K562 (cell line): ENCODE measurements at regions not wholly inside any gene's neighbourhood (a gene's known extent, or its start where the extent isn't known, plus 50 kb on each side); places are given as distances from the start of the nearest gene placed in this dataset.

Source experiments
- ATAC-seq: fragments of 200-7000 bp; cut with Tn5 transposase; 3 replicates; pipeline ENCODE4 v1.9.1; 2020; ENCODE audit warnings: moderate library complexity
- BruUV-seq: library from RNA; stranded (reverse); fragments of 400-500 nt; replicated peaks from 2 replicates; lab custom pipeline; 2021; lab: Mats Ljungman, UMichigan
- CTCF ChIA-PET: fragments of 300-600 bp; formaldehyde crosslinking; extraction: SDS; loops from one replicate; lab custom pipeline; 2021; ENCODE audit warnings: low intra/inter-chr PET ratio; lab: Yijun Ruan, JAX
- POLR2A ChIA-PET: fragments of 300-600, 350-650 bp; sonication (Branson Sonifier 250); formaldehyde crosslinking; extraction: SDS; loops from one replicate; lab custom pipeline; 2021; ENCODE audit warnings: antibody characterized with exemption, inconsistent platforms; lab: Yijun Ruan, JAX
- DNase-seq, 4 experiments: peaks; one replicate each; pipeline versions ENCODE4 v3.0.0 to v3.0.0-alpha.2; 2011 to 2018; ENCODE audit warnings: low spot score in 3 of 4, mixed read lengths in 3 of 4; ENCODE audit errors: extremely low read depth in 1 of 4
- FAIRE-seq: peaks from 2 replicates; lab custom pipeline; 2011; peaks lifted over from hg19 to GRCh38; lab: Jason Lieb, UNC
- H2AFZ ChIP-seq: 2 replicates; pipeline ENCODE4 v1.6.0; 2011; ENCODE audit warnings: low read depth, low read length, control low read depth, inconsistent platforms
- H3K27ac ChIP-seq: fragments of 200-600 bp; 3 replicates; pipeline ENCODE4 v1.8.0; 2011; ENCODE audit warnings: low read depth, mild to moderate bottlenecking, control low read depth, inconsistent platforms, low read length, moderate library complexity, mixed read lengths; ENCODE audit errors: extremely low read depth
- H3K27me3 ChIP-seq, 2 experiments: fragments of 300-600 bp in 1 of 2; 2 replicates in 1 of 2; 3 replicates in 1 of 2; pipeline versions ENCODE4 v1.6.0 to v1.8.0; 2011; ENCODE audit warnings: inconsistent platforms in 2 of 2, low read length in 2 of 2, mild to moderate bottlenecking in 1 of 2, mixed read lengths in 1 of 2, moderate library complexity in 1 of 2; ENCODE audit not compliant: control insufficient read depth in 2 of 2, insufficient read depth in 2 of 2
- H3K36me3 ChIP-seq: fragments of 300-600 bp; 3 replicates; pipeline ENCODE4 v1.8.0; 2011; ENCODE audit warnings: mild to moderate bottlenecking, low read length, inconsistent platforms; ENCODE audit not compliant: control insufficient read depth, insufficient read depth
- H3K4me1 ChIP-seq, 2 experiments: fragments of 200-600 bp in 1 of 2; replicated peaks in 1 of 2; 2 replicates in 1 of 2; 3 replicates in 1 of 2; pipeline versions ENCODE4 v1.5.1 to v1.8.0; 2011; ENCODE audit warnings: inconsistent platforms in 2 of 2, low read length in 2 of 2, mild to moderate bottlenecking in 1 of 2, mixed read lengths in 1 of 2, moderate library complexity in 1 of 2; ENCODE audit not compliant: control insufficient read depth in 2 of 2, insufficient read depth in 2 of 2
- H3K4me2 ChIP-seq: 2 replicates; pipeline ENCODE4 v1.6.1; 2011; ENCODE audit warnings: low read length, control low read depth, inconsistent platforms, mixed read lengths; ENCODE audit not compliant: insufficient read depth
- H3K4me3 ChIP-seq: fragments of 200-600 bp; sonication (generic), shearing (Covaris generic); 2 replicates; pipeline ENCODE4 v1.5.1; 2016; ENCODE audit warnings: control low read depth, inconsistent platforms
- H3K79me2 ChIP-seq: fragments of 200-600 bp; 3 replicates; pipeline ENCODE4 v1.8.0; 2011; ENCODE audit warnings: low read length, inconsistent platforms; ENCODE audit not compliant: control insufficient read depth, insufficient read depth
- H3K9ac ChIP-seq, 2 experiments: 2 replicates each; pipeline versions ENCODE4 v1.6.0 to v1.6.1; 2011; ENCODE audit warnings: low read depth in 2 of 2, low read length in 2 of 2, control low read depth in 1 of 2, inconsistent platforms in 1 of 2, mild to moderate bottlenecking in 1 of 2, mixed read lengths in 1 of 2; ENCODE audit not compliant: insufficient read depth in 1 of 2
- H3K9me1 ChIP-seq: one replicate; pipeline ENCODE4 v1.6.0; 2011; ENCODE audit warnings: inconsistent platforms, mild to moderate bottlenecking, low read length, moderate library complexity; ENCODE audit not compliant: control insufficient read depth, insufficient read depth
- H3K9me3 ChIP-seq: replicated peaks from 2 replicates; pipeline ENCODE4 v1.5.1; 2011; ENCODE audit warnings: low read depth, low read length, inconsistent platforms; ENCODE audit not compliant: control insufficient read depth, insufficient read depth
- H4K20me1 ChIP-seq: replicated peaks from 2 replicates; pipeline ENCODE4 v1.6.1; 2011; ENCODE audit warnings: low read length, inconsistent platforms, mixed read lengths; ENCODE audit not compliant: control insufficient read depth, insufficient read depth
- BHLHE40 ChIP-seq: IDR thresholded peaks from 2 replicates; pipeline ENCODE4 v1.6.1; 2011; ENCODE audit warnings: low read length, improper control_type of control experiment
- DDX20 ChIP-seq: fragments of 450-650 bp; IDR thresholded peaks from 2 replicates; pipeline ENCODE4 v1.6.1; 2016; ENCODE audit warnings: missing genetic modification characterization, low read depth, mild to moderate bottlenecking, missing compliant biosample characterization, moderate library complexity
- NFIC ChIP-seq: fragments of 450-650 bp; IDR thresholded peaks from 2 replicates; pipeline ENCODE4 v1.6.1; 2017; ENCODE audit warnings: mild to moderate bottlenecking, inconsistent platforms
- PTTG1 ChIP-seq: fragments of 450-650 bp; IDR thresholded peaks from 2 replicates; pipeline ENCODE4 v1.6.1; 2016; ENCODE audit warnings: low read depth, mild to moderate bottlenecking, missing genetic modification characterization, missing compliant biosample characterization
- TCF7 ChIP-seq: sonication (generic); IDR thresholded peaks from 2 replicates; pipeline ENCODE4 v1.6.1; 2016; ENCODE audit warnings: antibody characterized with exemption, borderline replicate concordance
- ZFP1 ChIP-seq: fragments of 450-650 bp; formaldehyde crosslinking; IDR thresholded peaks from 2 replicates; pipeline ENCODE4 v1.4.0; 2020; ENCODE audit warnings: mild to moderate bottlenecking, mixed read lengths
- WGBS: fragments of 100-300 bp; shearing (Covaris generic); methylation state at CpG from one replicate; pipeline ENCODE4 v1.1.6; 2016; ENCODE audit warnings: low coverage, mixed read lengths; ENCODE audit not compliant: insufficient coverage; ENCODE audit errors: missing lambda C conversion rate; 5-methylcytosine and 5-hydroxymethylcytosine counted together
- in situ Hi-C: fragments of 300-500 bp; cut with MboI; formaldehyde crosslinking; loops from 4 replicates; pipeline ENCODE4 v1.15.0; 2018; ENCODE audit warnings: inconsistent platforms, mixed read lengths
- intact Hi-C: fragments of 100-400 bp; cut with micrococcal nuclease; formaldehyde crosslinking; loops from 2 replicates; pipeline ENCODE4 v1.14.2; 2022
- TF ChIP-seq, protein P1 (sequence below), 2 experiments: IDR thresholded peaks; 2 replicates each; pipeline ENCODE4 v1.6.1; 2012; ENCODE audit warnings: improper control_type of control experiment in 2 of 2, low read depth in 2 of 2, low read length in 2 of 2, borderline replicate concordance in 1 of 2
- TF ChIP-seq, protein P2 (sequence below), 2 experiments: fragments of 450-650 bp in 1 of 2; IDR thresholded peaks; 2 replicates each; pipeline ENCODE4 v1.6.1; 2011 to 2017; ENCODE audit warnings: low read depth in 2 of 2, antibody characterized with exemption in 1 of 2, borderline replicate concordance in 1 of 2, low read length in 1 of 2, mild to moderate bottlenecking in 1 of 2, mixed read lengths in 1 of 2; ENCODE audit not compliant: control insufficient read depth in 1 of 2
- TF ChIP-seq, protein P3 (sequence below): sonication (generic); formaldehyde crosslinking; IDR thresholded peaks from 2 replicates; pipeline ENCODE4 v1.8.0; 2022; ENCODE audit warnings: missing genetic modification reagents, mild to moderate bottlenecking, borderline replicate concordance
- TF ChIP-seq, protein P4 (sequence below): fragments of 250-450 bp; sonication (Bioruptor Pico); IDR thresholded peaks from 2 replicates; pipeline ENCODE4 v1.9.0; 2021; ENCODE audit warnings: mild to moderate bottlenecking

GRCh38 chr20:39640147-39640546, 678.0 kb downstream of the DHX35 start (continued):
- TF ChIP-seq, protein P1, sequence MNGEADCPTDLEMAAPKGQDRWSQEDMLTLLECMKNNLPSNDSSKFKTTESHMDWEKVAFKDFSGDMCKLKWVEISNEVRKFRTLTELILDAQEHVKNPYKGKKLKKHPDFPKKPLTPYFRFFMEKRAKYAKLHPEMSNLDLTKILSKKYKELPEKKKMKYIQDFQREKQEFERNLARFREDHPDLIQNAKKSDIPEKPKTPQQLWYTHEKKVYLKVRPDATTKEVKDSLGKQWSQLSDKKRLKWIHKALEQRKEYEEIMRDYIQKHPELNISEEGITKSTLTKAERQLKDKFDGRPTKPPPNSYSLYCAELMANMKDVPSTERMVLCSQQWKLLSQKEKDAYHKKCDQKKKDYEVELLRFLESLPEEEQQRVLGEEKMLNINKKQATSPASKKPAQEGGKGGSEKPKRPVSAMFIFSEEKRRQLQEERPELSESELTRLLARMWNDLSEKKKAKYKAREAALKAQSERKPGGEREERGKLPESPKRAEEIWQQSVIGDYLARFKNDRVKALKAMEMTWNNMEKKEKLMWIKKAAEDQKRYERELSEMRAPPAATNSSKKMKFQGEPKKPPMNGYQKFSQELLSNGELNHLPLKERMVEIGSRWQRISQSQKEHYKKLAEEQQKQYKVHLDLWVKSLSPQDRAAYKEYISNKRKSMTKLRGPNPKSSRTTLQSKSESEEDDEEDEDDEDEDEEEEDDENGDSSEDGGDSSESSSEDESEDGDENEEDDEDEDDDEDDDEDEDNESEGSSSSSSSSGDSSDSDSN (IDR thresholded peaks at IDR 0.05; ENCODE audit: borderline replicate concordance in 1 of 2, low read depth in 2 of 2, low read length in 2 of 2), result no peak
- no peak for TF ChIP-seq PTTG1
- TF ChIP-seq, protein P2, sequence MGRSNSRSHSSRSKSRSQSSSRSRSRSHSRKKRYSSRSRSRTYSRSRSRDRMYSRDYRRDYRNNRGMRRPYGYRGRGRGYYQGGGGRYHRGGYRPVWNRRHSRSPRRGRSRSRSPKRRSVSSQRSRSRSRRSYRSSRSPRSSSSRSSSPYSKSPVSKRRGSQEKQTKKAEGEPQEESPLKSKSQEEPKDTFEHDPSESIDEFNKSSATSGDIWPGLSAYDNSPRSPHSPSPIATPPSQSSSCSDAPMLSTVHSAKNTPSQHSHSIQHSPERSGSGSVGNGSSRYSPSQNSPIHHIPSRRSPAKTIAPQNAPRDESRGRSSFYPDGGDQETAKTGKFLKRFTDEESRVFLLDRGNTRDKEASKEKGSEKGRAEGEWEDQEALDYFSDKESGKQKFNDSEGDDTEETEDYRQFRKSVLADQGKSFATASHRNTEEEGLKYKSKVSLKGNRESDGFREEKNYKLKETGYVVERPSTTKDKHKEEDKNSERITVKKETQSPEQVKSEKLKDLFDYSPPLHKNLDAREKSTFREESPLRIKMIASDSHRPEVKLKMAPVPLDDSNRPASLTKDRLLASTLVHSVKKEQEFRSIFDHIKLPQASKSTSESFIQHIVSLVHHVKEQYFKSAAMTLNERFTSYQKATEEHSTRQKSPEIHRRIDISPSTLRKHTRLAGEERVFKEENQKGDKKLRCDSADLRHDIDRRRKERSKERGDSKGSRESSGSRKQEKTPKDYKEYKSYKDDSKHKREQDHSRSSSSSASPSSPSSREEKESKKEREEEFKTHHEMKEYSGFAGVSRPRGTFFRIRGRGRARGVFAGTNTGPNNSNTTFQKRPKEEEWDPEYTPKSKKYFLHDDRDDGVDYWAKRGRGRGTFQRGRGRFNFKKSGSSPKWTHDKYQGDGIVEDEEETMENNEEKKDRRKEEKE (IDR thresholded peaks at IDR 0.05; ENCODE audit: borderline replicate concordance in 1 of 2, control insufficient read depth in 1 of 2, low read depth in 2 of 2, low read length in 1 of 2), result no peak
- TF ChIP-seq, all 486 proteins: peak for 0

DNA sequence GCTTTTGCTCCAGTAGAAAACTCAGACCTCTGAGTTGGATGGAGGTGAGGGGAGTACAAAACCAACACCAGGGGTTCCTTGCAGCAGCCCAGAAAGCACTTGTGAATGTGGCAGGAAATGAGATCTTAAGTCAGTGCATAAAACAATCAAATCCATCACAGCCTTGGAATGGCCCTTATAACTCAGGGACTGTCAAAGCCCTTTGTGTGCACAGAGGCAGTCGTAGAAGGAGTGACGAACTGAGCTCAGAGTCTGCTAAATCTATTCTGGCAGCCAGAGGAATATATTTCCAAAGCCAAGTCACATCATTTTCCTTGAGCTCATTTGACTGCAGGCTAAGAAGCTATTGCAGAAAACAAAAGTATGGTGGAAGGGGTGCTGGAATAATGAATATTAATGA, 676.6 kb downstream of the DHX35 start:
- DNase-seq (no peak), FAIRE-seq (no peak), ATAC-seq (no peak)
- Histone ChIP-seq H4K20me1 (no peaks in the 10 kb centered on the region), H3K9me3 (no peaks in the 10 kb centered on the region), H3K79me2 (no peaks in the 10 kb centered on the region), H2AFZ (no peak overlapping the region), H3K27ac (no peak overlapping the region), H3K4me3 (no peak overlapping the region), H3K9me1 (no peaks in the 10 kb centered on the region), H3K9ac (no peak overlapping the region), H3K27me3 (no peaks in the 10 kb centered on the region), H3K4me1 (no peaks in the 10 kb centered on the region), H3K4me2 (no peak overlapping the region), H3K36me3 (no peaks in the 10 kb centered on the region)
- POLR2A ChIA-PET, result interaction anchor here (0.5 kb wide), 1 partner anchor 211 kb away, joined by 3 read pairs; no protein-coding TSS in a partner anchor
- in situ Hi-C loops (no loop called here), intact Hi-C loops (no loop called here)
- BruUV-seq, result no TSS peak
- CTCF ChIA-PET, result no interaction called here
- whole genome bisulfite sequencing, result 0% methylated on average over 2 of the region's 2 CpGs
- TF ChIP-seq, protein P3, sequence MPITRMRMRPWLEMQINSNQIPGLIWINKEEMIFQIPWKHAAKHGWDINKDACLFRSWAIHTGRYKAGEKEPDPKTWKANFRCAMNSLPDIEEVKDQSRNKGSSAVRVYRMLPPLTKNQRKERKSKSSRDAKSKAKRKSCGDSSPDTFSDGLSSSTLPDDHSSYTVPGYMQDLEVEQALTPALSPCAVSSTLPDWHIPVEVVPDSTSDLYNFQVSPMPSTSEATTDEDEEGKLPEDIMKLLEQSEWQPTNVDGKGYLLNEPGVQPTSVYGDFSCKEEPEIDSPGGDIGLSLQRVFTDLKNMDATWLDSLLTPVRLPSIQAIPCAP (CRISPR knock-in tag), result no peak
- no peak for TF ChIP-seq ZFP1 (CRISPR knock-in tag)
- TF ChIP-seq BHLHE40, result no peak
- TF ChIP-seq, protein P4, sequence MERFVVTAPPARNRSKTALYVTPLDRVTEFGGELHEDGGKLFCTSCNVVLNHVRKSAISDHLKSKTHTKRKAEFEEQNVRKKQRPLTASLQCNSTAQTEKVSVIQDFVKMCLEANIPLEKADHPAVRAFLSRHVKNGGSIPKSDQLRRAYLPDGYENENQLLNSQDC (CRISPR knock-in tag), result no peak
- no peak for TF ChIP-seq NFIC
- TF ChIP-seq DDX20 (tag), result no peak
- no peak for TF ChIP-seq TCF7
- TF ChIP-seq, protein P2 (IDR thresholded peaks at IDR 0.05; ENCODE audit: borderline replicate concordance in 1 of 2, control insufficient read depth in 1 of 2, low read depth in 2 of 2, low read length in 1 of 2), result no peak
